Esophagus mucosa (tissue), 1 donor: ENCODE measurements at regions not wholly inside any gene's neighbourhood (a gene's known extent, or its start where the extent isn't known, plus 50 kb on each side); places are given as distances from the start of the nearest gene placed in this dataset.
A peak's percentile ranks its signal among the peaks of the same experiment; 100 is the strongest.
"Not testable (repeated sequence)": the region's sequence is repeated elsewhere in the genome, so short reads cannot be mapped to it uniquely, and the experiment has no call there.

Experiments
- ATAC-seq: fragments of 200-7000 bp; cut with Tn5 transposase; one replicate; pipeline ENCODE4 v1.9.1; 2020
- donor health status: DM: yes; HTN: yes; CAD: no.

DNA sequence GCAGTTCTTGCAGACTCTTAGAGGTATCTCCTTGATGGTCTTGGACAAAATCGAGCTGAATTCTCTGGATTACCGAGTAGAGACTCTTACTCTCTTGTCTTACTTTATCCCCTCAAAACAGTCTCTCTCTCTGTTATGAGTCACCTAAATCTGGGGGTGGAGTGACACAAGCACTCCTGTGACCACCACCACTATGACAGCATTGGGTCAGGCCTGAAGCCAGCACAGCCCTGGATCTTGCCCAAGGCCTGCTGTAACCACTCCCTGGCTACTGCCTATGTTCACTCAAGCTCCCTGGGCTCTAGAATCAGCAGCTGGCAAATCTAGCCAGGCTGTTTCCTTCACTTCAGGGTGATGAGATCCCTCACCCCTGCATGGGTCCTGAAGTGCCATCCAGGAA is 662.5 kb downstream of the LUZP2 start:
- no peak for ATAC-seq

DNA sequence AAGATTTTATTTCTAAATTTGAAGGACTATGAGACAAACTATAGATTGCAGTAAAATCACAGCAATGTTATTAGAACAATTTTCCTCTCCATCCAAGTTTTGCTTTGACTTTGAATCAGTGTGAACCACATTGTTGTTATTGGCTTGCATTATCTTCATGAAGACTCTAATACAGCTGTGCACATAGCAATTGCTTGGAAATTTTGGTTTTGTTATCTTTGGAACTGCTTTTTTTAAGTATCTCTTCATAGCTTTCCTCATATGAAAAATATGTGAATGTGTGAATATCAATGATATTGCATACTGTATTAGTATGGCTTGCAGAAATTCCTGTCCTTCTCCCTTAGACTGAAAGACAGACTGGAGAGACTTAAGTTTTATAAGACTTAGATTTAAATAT is 666.6 kb downstream of the LUZP2 start:
- no peak for ATAC-seq

DNA sequence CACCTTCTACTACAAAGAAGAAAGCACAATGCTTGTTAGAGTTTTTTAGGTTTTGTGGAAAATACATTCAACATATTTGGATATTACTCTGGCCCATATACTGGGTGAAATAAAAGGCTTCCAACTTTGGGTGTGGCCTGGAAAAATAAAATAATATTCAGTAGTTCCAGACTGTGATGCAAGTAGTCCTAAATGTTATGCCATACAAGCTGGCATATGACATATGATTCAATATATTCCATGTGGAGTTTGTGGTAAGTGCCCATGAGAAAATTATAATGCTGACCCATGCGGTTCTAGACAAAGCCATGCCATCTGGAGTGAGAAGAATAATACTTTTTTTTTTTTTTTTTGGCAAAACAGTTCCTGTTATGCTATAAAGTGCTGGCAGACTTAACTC is 683.3 kb downstream of the LUZP2 start:
- no peak for ATAC-seq

DNA sequence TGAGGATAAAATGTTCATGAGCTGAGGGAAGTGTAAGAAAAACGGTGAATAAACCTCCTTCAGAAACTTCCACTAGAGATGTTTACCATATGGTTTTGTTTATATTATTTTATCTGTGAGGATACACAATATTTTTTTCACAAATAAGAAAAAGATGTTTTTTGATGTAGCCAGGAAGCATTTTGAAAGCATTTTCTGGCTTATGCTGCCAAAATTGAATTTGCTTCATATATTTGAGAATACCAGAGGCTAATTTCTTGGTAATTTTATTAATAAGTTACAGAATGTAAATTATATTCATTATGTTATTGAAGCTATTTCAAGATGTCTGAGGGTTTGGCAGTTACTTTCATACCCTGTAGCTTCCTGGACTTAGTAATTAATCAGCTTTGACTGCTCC is 686.6 kb downstream of the LUZP2 start:
- ATAC-seq: no peak

DNA sequence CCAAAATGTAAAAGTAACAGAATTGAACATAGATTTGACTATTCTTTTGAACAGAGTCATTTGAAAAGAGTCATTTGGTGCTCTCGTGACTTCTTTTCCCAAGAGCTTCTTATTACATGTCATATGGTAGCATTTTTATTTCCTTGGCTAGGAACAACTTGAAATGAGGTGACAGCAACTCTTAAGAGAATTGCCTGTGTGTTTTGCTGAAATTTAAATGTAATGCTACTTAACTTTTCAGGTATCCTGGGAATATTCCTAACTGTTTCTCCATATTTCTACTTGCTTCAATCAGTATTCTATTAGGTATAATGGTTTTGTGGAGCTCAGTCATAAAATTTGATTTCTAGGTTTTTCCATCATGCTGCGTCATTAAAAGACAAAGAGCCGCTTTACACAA is 700.7 kb downstream of the LUZP2 start:
- no peak for ATAC-seq

DNA sequence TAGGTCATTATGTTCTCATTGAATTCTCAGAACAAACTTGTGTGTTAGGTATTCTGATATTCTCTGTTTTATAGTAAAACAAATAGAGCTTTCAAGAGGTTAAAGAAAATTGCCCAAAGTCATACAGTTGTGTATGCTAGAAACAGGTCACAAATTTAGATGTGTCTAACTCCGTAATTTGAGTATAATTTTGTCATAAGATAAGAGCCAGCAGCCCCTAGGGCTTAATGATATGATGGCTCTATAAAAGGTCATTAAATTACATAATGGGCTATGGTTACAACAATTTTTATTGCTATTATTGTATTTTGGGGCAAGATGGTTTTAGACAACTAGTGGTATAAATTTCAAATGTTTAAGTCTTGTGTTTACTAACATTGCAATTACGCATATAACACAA is 701.9 kb downstream of the LUZP2 start:
- ATAC-seq: no peak

DNA sequence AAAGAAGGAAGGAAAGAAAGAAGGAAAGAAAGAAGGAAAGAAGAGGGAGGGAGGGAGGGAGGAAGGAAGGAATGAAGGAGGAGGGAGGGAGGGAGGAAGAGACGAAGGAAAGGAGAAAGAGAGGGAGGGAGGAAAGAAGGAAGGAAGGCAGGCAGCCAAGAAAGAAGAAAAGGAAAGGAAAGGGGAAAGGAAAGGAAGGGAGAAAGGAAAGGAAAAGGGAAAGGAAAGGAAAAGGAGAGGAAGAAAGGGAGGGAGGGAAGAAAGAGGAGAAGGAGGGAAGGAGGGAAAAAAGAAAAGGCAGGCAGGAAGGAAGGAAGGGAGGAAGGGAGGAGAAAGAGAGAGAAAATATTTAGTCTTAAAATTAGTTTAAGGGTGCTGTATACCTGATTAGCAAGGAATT is 704.1 kb downstream of the LUZP2 start:
- no peak for ATAC-seq

DNA sequence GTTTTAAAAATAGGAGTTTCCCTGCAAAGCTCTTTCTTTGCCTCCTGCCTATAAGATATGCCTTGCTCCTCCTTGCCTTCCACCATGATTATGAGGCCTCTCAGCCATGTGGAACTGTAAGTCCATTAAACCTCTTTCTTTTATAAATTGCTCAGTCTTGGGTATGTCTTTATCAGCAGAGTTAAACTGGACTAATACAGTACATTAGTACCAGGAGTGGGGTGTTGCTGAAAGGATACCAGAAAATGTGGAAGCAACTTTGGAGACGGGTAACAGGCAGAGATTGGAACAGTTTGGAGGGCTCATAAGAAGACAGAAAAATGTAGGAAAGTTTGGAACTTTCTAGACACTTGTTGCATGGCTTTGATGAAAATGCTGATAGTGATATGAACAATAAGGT is 709.9 kb downstream of the LUZP2 start:
- ATAC-seq: no peak

DNA sequence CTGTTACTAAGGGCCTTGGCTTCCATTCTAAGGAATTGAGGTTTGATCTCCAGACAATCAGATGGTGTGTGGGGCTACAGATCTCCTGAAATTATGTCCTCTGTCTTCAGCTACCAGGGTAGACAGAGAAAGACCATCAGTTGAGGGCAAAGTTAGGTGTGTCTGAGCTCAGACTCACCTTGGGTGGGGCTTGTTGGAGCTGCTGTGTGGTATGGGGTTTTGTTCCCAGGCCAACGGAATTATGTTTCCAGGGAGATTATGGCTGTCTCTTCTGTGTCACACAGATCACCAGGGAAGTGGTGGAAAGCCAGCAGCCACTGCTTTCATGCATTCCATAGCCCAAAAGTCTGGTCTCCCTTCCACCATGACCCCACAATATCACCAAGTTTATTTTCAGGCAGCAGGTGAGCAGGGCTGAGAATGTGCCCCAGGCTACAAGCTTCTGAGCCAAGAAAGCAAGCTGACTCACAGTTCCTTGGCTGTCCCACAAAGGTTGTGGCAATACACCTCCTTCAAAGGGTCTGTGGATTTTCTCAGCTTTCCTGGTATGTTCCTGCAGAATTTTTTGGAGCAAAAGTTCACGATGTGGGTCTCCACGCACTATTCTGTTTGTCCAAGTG is 714.9 kb downstream of the LUZP2 start:
- peak; percentile 57 for ATAC-seq

DNA sequence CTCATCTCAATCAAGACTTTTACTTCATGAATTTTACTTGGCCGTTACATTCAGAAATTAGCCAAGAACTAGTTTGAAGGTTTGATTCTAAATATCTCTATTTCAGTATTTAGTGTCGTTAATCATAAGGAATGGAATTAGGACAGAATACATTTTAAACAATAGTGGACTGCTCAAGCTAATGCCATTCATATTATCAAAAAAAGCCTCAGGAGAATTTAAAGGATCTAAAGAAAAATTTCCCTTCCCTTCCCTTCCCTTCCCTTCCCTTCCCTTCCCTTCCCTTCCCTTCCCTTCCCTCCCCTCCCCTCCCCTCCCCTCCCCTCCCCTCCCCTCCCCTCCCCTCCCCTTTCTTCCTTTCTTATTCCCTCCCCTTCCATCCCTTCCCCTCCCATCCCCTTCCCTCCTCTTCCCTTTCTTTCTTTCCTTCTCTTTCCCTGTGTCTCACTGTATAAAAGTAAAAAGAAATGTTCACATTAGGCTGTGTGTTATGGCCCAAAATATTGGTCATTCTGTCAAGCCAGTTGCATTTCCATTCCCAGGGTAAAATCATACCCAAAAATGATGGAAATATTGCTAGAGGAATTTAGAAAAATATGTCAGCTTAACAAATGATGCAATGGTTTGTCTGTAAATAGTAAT is 717.8 kb downstream of the LUZP2 start:
- no peak for ATAC-seq

DNA sequence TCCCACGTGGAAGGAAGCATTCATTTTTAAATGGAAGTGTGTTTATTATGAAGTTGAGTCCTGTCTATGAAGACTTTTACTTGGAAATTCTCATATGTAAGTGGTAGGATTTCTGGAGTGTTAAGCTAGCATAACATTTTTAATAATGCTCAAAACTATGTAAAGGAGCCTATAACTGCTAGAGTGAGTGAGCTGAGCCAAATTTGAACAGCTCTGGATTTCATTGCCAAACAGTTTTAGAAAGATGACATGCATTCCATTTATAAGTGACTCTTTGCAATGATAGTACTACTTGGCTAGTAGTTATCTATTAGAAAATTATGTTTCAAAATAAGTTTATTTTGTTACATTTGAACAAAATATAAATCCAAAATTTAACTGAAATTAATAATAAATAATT is 721.2 kb downstream of the LUZP2 start:
- ATAC-seq: no peak

DNA sequence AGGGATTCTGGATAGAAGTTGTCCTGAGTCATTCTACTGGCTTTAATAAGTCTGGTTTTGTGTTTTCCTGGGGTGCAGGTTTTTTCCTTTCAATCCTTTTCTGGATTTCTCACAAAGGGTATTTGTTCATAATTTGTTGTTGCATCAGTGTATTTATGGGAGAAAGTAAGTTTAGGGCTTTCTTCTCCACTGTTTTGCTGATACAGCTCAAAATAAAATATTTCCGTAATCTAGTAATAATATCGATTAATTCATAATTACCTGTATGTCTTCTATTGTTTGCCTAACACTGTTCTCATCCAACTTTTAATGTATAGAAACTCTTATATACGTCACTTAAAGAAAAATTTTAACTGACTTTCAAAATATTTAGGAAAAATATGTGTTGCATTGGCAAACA is 728.2 kb downstream of the LUZP2 start:
- ATAC-seq: no peak

DNA sequence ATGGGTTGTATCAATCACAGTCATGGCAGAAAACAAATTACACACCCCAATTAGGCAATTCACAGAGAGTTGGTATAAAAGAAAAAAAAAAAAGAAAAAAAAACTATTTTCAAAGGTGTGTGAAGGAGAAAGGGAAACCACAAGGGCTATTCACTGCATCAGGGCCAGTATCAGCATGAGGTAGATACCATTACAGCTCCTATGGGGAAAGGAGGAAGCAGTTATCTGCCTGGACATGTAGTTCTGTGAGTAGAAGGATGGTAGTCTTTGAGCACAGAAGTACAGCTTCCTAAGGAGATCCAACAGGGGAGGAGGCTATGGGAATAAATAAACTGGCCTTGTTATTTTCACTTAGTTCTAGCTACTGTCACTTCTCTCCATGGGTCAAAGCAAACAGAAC is 746.1 kb downstream of the LUZP2 start:
- ATAC-seq: peak; percentile 67

DNA sequence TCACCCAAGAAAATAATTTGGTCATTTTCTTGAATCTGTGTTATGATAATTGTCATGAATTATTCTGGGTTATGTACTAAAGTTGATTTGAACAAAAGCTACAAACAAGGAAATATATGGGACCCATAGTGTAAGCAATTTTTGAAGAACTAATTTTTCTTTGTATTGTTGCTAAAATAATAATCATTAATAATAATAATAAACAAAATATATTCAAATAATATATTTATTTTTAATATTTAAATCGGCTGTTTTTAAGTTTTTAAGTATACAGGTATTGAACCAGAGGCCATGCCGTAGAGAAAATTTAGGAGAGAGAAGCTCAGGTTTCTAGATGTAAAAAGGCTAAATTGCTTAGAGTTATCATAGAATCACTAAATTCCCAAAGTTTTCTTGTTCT is 747.3 kb downstream of the LUZP2 start:
- ATAC-seq: no peak

DNA sequence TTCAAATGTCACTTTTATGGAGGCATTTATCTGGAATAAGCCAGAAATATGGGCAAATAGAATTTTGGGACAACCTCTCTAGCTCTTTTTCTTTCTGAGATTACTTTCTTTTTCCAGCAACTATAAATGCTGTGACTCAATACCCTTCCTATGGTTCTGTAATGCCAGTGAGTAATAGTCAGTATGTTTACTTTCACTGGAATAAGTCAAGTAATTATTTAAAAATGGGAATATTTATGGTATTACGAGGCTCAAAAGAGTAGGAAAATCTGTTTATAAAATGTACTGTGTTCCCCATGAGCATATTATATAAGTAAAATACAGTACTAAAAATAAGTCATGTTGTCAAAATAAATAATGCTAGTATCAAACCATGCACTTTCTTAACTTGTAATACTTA is 750.5 kb downstream of the LUZP2 start:
- ATAC-seq: no peak

DNA sequence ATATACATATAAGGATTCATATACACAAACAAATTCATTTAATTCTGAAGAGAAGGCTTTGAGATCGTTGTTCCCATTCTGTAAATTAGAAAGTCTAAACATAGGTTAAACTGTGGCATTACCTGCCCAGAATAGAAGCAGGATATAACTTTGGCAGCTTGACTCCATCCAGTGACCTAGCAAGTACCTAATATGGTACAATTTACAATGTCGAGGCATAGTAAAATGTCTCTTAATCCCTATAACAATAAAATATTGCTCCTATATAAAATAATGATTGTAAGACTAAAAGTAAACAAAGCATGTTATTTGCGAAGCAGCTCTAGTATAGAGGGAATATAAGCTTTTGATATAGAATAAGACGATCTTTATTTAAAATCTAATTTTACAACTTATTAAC is 756.0 kb downstream of the LUZP2 start:
- no peak for ATAC-seq

DNA sequence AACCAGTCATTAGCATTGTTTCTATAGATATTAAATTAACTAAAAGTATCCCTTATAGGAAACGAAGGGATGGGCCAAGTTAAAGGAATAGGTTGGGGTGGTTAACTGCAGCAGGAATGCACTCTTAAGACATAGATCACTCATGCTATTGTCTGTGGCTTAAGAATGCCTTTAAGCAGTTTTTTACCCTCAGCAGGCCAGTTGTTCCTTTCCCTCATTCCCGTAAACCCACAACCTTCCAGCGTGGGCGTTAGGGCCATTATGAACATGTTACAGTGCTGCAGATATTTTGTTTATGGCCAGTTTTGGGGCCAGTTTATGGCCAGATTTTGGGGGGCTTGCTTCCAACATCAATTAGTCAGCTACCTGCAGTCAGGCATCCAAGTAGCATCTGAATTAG is 767.0 kb downstream of the LUZP2 start:
- ATAC-seq: not testable (repeated sequence)

DNA sequence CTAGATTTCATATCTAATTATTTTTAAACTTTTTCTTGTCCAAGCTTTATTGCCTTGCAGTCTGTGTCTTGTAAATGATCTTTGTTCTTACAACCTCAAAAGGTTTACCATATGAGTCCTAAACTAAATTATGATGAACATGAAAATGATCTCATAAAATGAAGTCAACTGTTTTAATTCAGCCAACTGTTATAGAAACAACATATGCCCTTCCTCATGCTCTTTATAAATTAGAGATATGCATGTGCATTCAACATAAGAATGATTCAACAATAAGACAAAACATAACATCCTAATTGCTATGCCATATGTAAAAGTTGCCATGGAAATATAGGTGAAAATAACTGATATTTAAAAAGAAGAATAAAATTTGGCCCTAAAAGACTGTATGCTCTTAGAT is 774.4 kb downstream of the LUZP2 start:
- ATAC-seq: no peak

DNA sequence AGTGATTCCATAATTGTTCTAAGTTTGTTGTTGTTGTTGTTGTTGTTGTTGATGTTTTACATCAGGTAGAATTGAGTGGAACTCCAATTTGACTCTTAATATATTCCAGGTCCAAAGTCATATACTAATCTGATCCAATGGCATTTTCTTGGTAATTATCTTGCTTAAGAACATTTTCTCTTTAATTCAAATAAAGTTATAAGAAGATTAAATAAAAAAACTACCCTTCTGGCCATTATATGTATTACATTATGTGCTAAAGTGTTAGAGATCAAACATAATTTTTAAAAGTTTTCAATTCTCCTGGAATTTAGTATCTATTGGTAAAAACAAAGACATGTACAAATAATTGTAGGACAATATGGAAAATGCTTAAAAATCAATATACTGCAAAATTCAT is 775.4 kb downstream of the LUZP2 start:
- ATAC-seq: no peak

DNA sequence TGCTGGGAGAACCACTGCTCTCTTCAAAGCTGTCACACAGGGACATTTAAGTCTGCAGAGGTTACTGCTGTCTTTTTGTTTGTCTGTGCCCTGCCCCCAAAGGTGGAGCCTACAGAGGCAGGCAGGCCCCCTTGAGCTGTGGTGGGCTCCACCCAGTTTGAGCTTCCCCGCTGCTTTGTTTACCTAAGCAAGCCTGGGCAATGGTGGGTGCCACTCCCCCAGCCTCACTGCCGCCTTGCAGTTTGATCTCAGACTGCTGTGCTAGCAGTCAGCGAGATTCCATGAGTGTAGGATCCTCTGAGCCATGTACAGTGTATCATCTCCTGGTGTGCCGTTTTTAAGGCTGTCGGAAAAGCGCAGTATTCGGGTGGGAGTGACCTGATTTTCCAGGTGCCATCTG is 784.0 kb downstream of the LUZP2 start:
- not testable (repeated sequence) for ATAC-seq

DNA sequence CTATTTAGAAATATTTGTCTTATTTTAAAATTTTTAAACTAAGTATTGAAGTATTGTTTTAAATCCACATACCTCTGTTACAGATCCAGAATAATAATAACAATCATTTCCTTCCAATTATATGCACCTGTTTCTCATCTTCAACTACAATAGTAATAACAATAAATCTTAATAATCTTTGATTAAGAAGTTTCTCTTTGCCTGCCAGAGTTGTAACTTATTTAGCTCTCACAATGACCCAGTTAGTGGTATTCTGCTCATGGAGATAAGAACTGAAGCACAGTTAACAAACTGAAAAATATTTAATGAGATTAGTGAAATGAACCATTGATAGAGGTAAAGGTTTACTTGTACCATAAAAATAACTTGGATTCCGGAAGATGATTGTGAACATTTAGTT is 796.3 kb downstream of the LUZP2 start:
- no peak for ATAC-seq

DNA sequence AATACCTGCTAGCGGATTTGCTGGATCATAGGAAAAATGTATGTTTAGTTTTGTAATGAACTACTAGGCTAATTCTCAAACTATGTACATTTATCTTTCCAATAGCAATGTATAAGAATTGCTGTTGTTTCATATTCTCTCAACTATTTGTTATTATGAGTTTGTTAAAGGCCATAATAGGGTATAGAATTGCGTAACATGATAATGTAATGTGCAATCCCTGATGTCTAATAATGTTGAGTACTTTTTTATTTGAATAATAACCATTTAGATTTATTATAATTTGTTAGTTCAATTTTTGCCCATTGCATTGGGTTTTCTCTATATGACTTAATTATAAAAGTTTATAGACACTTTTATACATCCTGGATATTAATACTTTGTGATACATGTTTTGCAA is 801.6 kb downstream of the LUZP2 start:
- no peak for ATAC-seq

DNA sequence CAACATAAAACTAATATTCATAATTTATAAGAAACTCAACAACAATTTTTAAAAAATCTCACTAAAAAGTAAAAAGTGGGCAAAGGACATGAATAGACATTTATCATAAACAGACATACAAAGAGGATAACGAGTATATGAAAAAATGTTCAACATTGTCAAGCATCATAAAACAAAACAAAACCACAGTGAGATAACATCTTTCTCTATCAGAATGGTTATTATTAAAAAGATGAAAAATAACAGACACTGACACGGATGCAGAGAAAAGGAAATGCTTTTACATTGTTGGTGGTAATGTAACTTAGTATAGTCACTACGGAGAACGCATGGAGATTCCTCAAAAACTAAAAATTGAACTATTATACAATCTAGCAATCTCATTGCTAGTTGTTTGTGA is 813.0 kb downstream of the LUZP2 start:
- ATAC-seq: no peak

DNA sequence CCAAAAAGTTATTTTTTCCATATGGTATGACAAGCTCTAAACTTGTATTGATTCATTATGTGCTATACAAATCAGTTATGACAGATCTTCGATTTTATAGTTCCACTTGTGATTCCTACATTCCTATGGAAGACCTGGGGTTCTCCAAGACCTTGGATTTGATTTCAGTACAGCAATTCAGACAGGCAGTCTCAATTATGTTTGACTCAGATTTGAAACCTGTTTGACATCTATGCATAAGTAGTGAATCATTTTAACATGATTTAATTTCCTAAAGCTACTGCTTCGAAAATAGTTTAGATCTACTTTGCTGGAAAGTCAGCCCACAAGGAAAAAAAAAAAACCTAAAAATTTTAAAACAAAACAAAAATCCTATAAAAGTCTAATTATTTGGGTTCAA is 820.4 kb downstream of the LUZP2 start:
- ATAC-seq: no peak

DNA sequence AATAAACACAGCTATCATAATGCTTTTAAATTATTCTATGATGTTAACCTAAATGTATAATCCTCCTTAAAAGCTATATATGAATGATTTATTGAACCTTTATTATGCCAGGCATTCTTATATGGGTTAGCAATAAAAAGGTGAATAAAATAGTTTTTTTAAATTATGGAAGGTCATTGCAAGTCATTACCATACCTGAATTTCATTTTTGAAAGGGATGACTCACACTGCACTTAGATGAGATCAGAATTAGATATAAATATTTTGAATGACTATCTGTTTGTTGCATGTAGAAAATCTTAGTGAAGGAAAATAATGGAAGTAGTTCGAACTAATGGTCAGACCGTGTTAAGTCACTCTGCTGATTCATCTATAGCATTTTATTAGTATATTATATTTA is 822.3 kb downstream of the LUZP2 start:
- ATAC-seq: no peak
